T-helper 2 cell (primary cell): ENCODE measurements at regions not wholly inside any gene's neighbourhood (a gene's known extent, or its start where the extent isn't known, plus 50 kb on each side); places are given as distances from the start of the nearest gene placed in this dataset.

Experiments used
- DNase-seq, 5 experiments: peaks; one replicate each; pipeline versions ENCODE4 v3.0.0 to v3.0.0-alpha.2; 2012 to 2022

DNA sequence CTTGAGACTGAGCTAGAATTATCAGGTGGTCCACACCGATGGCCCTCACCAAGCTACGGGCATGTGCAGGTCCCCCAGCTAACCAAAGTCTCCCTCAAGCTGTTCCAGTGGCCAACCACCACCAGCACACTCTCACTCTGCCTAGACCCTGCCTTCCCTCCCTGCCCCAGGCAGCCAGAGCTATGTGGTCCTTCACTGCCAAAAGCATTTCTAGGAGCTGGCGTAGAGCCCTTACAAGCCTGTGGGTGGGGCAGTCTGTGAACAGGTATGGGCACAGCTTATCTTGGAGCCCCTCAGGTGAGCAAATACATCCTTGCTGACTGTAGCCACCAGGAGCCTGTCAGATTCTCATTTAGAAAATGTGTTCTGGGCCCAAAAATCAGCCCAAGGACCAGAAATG, 159.8 kb upstream of the PPP2R3A start:
- DNase-seq: no peak

DNA sequence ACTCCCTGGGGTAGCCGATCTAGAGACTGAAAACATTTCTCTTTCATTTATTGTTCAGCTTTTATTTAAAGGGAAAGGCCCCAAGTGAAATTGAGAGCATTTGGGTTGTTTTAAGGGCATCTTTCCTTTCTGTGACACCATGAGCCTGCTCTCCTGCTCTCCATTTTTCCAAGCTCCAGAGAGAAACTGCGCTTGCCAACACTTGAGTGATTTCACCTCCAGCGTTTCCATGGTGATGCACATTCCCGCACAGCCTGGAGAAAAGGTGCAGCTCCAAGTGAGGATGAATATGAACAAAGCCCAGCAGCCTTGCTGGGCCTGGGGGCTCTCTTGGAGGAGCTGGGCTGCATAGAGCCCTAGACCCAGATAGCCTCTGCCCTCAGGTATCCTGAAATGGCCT, 159.2 kb upstream of the PPP2R3A start:
- no peak for DNase-seq

- DNase-seq: no peak
Measured at GRCh38 chr3:135807879-135808278, 157.6 kb upstream of the PPP2R3A start.

DNA sequence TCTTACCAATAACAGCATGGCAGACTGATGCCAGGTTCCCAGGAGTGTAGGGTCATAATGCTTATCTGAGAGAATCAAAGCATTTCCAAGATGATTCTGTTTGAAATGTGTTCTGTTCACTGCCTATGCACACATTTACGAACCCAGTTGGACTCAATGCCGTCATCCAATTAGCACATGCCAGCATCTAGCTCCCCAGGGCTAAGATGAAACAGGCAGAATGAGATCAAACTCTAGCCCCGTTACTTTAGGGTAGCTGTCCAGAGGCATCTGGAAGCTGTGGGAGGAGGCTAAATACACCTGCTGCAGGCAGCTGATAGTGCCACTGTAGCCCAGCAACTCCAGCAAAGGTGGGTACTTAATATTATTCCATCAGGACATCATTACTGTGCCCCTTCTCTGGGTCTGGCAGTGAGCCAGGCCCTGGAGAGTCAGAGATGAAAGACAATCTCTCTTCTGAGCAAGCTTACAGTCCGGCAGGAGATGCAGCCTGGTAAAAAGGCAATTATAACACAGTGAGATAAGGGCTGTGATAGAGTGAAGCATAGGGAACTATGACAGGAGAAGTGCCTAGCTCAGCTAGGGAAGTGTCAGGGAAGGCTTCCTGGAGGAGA, 156.4 kb upstream of the PPP2R3A start:
- no peak for DNase-seq

- DNase-seq: no peak
Measured at GRCh38 chr3:135811651-135812050, 153.9 kb upstream of the PPP2R3A start.

DNA sequence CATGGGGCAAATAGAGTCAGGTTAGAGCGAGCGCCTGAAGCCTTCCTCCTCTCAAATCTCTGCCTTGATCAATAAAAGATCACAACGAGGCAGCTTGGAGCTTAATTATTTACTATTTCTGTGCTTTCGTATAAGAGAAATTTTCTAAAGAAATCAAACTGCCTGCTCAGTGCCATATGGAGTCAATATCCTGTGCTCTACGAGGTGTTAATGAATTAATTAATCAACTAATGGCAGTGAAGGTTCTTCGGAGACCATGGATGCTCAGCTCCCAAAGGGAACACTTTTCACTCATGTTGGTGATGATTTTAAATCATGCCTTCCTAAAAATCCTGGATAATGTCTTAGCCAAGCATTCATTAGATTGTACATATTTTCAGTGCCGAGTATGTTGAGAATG, 153.5 kb upstream of the PPP2R3A start:
- no peak for DNase-seq

DNA sequence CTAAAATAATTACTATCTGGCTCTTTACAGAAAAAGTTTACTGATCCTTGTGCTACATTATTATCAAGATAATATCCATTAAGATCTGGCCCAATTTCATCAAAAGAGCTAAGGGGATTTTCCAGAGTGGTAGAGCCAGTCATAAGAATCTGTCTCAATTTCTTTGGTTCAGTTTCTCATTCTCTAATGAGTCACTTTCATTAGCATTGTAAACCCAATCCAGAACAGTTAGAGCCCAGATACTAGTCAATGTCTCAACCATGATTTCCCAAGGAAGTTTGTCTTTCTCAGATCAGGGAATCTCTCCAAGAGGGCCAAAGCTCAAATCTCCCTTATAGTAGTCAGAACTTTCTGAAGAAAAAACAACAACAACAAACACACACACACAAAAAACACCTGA, 131.1 kb upstream of the PPP2R3A start:
- DNase-seq: no peak

GRCh38 chr3:135837977-135838631, 127.4 kb upstream of the PPP2R3A start:
- no peak for DNase-seq

DNA sequence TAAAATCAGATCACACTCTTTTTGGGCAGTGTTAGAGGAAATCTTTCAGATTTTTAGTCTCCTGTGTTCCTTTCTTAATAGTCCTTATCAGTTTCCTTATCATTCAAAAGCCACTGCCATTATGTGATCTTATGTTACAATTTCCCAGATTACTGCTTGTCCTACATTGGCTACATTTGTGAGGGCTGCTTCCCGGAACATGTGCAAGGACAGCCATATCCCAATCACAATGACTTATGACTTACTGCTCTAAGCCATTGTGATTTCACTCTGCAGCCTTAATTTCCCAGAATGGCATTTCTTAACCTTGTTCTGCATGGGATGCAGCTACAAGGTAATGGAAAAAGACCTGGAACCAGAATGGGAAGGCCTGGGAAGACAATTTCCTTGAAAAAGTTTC, 125.1 kb upstream of the PPP2R3A start:
- no peak for DNase-seq

GRCh38 chr3:135844386-135844785, 121.1 kb upstream of the PPP2R3A start:
- no peak for DNase-seq

- DNase-seq: no peak
Measured at GRCh38 chr3:135848051-135848450, 117.5 kb upstream of the PPP2R3A start.

GRCh38 chr3:135849827-135850226, 115.7 kb upstream of the PPP2R3A start:
- DNase-seq: no peak

DNA sequence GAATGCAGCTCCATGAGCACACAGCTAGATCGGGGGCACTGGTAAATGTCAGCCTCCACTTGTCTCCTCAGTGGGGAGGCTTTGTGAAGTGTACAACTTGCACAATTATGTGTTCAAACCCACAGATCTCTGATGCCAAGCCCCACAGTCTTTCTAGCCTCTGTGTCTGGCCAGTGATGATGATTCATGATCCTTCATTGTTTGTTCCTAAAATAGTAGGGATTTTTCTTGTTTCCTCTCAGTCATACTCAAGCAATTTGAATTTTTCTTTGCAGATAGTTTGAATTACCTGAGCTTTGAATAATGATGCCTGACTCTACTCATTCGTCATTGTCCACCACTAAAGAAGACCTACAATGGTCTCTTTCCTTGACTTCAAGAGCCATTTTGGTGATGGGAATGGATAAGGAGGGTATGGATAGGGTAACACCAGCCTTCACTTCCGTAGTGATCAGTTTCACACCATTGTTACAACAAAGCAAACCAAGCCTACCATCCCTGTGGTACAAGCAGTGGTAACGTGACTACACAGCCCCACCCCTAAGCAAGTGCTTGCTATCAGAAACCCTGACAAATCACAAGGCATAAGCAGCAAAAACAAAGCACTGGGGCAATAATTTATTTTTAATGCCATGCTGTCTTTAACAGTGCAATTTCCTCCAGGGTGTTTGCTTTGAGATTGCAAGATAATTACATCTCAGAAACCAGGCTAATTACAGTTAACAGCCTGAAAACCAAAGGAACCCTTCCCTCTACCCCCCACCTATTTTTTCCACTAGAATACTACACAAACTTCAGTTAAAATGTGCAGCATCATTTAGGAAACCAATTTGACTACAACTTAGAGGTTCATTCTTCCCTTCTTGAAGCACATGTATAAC, 114.1 kb upstream of the PPP2R3A start:
- DNase-seq: no peak

- DNase-seq: no peak
Measured at GRCh38 chr3:135853981-135854380, 111.5 kb upstream of the PPP2R3A start.

GRCh38 chr3:135860761-135861160, 104.8 kb upstream of the PPP2R3A start:
- DNase-seq: no peak

- DNase-seq: no peak
Measured at GRCh38 chr3:135862361-135862760, 103.2 kb upstream of the PPP2R3A start.

DNA sequence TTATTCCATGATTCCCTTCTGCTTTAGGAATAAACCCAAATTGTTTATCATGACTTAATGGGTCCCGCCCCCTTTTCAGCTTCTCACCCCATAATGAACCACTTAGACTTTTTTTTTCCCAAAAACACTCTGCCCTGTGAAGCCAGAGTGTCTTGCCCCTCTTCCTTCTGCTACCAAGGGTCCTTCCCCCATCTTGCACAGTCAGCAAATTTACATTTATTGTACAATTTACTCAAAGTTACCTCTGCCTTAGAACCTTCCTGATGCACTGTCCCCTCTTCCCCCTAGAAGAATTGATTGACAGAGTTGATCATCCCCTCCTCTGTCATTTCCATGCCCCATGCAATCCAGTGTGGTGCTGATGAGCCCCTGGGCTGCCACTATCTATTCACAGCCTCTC, 101.5 kb upstream of the PPP2R3A start:
- no peak for DNase-seq

GRCh38 chr3:135865085-135865484, 100.4 kb upstream of the PPP2R3A start:
- DNase-seq: no peak

GRCh38 chr3:135865553-135865952, 100.0 kb upstream of the PPP2R3A start:
- no peak for DNase-seq

- no peak for DNase-seq
Measured at GRCh38 chr3:135867911-135868310, 97.6 kb upstream of the PPP2R3A start.

- no peak for DNase-seq
Measured at GRCh38 chr3:135868801-135869200, 96.7 kb upstream of the PPP2R3A start.

- DNase-seq: no peak
Measured at GRCh38 chr3:135869439-135870105, 96.0 kb upstream of the PPP2R3A start.

GRCh38 chr3:135871311-135871710, 94.2 kb upstream of the PPP2R3A start:
- DNase-seq: no peak
